DND-41 (cell line): ENCODE measurements at regions not wholly inside any gene's neighbourhood (a gene's known extent, or its start where the extent isn't known, plus 50 kb on each side); places are given as distances from the start of the nearest gene placed in this dataset.

ENCODE experiments used
- ATAC-seq: fragments of 200-7000 bp; cut with Tn5 transposase; 3 replicates; pipeline ENCODE4 v1.9.1; 2021; ENCODE audit warnings: low read depth; ENCODE audit not compliant: insufficient read depth
- DNase-seq: peaks from one replicate; pipeline ENCODE4 v3.0.0-alpha.2; 2020
- H2AFZ ChIP-seq: 2 replicates; pipeline ENCODE4 v1.6.0; 2012; ENCODE audit warnings: low read depth, low read length
- H3K27ac ChIP-seq: 2 replicates; pipeline ENCODE4 v1.5.1; 2012; ENCODE audit warnings: low read length, inconsistent platforms
- H3K27me3 ChIP-seq: fragments of 200-600 bp; sonication (generic); 2 replicates; pipeline ENCODE4 v1.6.0; 2012; ENCODE audit warnings: low read length, mild to moderate bottlenecking, inconsistent platforms; ENCODE audit not compliant: insufficient read depth, poor library complexity
- H3K36me3 ChIP-seq: 2 replicates; pipeline ENCODE4 v1.5.1; 2012; ENCODE audit warnings: low read length, inconsistent platforms; ENCODE audit not compliant: insufficient read depth
- H3K4me1 ChIP-seq: 2 replicates; pipeline ENCODE4 v1.5.1; 2012; ENCODE audit warnings: mild to moderate bottlenecking, low read length; ENCODE audit not compliant: insufficient read depth
- H3K4me2 ChIP-seq: 2 replicates; pipeline ENCODE4 v1.6.0; 2012; ENCODE audit warnings: mild to moderate bottlenecking, moderate library complexity, low read length, inconsistent platforms; ENCODE audit not compliant: insufficient read depth
- H3K4me3 ChIP-seq, 2 experiments: fragments of 200-600 bp in 1 of 2; shearing (Covaris generic) in 1 of 2; 2 replicates each; pipeline ENCODE4 v1.5.1; 2012 to 2016; ENCODE audit warnings: inconsistent platforms in 2 of 2, low read length in 2 of 2, mild to moderate bottlenecking in 2 of 2, low read depth in 1 of 2, moderate library complexity in 1 of 2
- H3K79me2 ChIP-seq: 2 replicates; pipeline ENCODE4 v1.6.0; 2012; ENCODE audit warnings: low read length, inconsistent platforms; ENCODE audit not compliant: insufficient read depth
- H3K9ac ChIP-seq: 2 replicates; pipeline ENCODE4 v1.6.0; 2012; ENCODE audit warnings: low read depth, mild to moderate bottlenecking, inconsistent platforms, low read length, moderate library complexity
- H3K9me3 ChIP-seq: 2 replicates; pipeline ENCODE4 v1.5.1; 2012; ENCODE audit warnings: low read length, moderate library complexity, mild to moderate bottlenecking, inconsistent platforms; ENCODE audit not compliant: insufficient read depth, severe bottlenecking
- H4K20me1 ChIP-seq: 2 replicates; pipeline ENCODE4 v1.6.0; 2012; ENCODE audit warnings: low read length; ENCODE audit not compliant: insufficient read depth
- CTCF ChIP-seq: IDR thresholded peaks from 2 replicates; pipeline ENCODE4 v1.5.1; 2012; ENCODE audit warnings: borderline replicate concordance, low read length, moderate library complexity, mild to moderate bottlenecking; ENCODE audit not compliant: poor library complexity, severe bottlenecking; ENCODE audit errors: extremely low read depth
- EZH2 ChIP-seq: IDR thresholded peaks from 3 replicates; pipeline ENCODE4 v1.6.1; 2012; ENCODE audit warnings: borderline replicate concordance, low read depth, mild to moderate bottlenecking, moderate library complexity, low read length, inconsistent platforms; ENCODE audit not compliant: severe bottlenecking

GRCh38 chr7:52682993-52683392, 352.4 kb upstream of the POM121L12 start:
- Histone ChIP-seq H3K9me3 (no peaks in the 10 kb centered on the region), H3K27me3 (no peaks in the 10 kb centered on the region), H3K4me2 (no peak overlapping the region), H3K79me2 (no peaks in the 10 kb centered on the region), H3K4me3 (no peak overlapping the region), H3K36me3 (no peaks in the 10 kb centered on the region), H2AFZ (no peak overlapping the region), H3K4me1 (no peaks in the 10 kb centered on the region), H4K20me1 (no peaks in the 10 kb centered on the region), H3K9ac (no peak overlapping the region), H3K27ac (no peak overlapping the region)
- ATAC-seq (no peak), DNase-seq (no peak)
- TF ChIP-seq CTCF = no peak
- TF ChIP-seq EZH2 = no peak

- Histone ChIP-seq H3K27ac (no peak overlapping the region), H3K4me1 (no peaks in the 10 kb centered on the region), H3K36me3 (no peaks in the 10 kb centered on the region), H4K20me1 (no peaks in the 10 kb centered on the region), H3K27me3 (no peaks in the 10 kb centered on the region), H3K9ac (no peak overlapping the region), H3K4me3 (no peak overlapping the region), H3K79me2 (no peaks in the 10 kb centered on the region), H3K4me2 (no peak overlapping the region), H3K9me3 (no peaks in the 10 kb centered on the region), H2AFZ (no peak overlapping the region)
- no peak for ATAC-seq
- DNase-seq = no peak
- no peak for TF ChIP-seq CTCF
Observed at GRCh38 chr7:52670608-52671225, 364.7 kb upstream of the POM121L12 start.

GRCh38 chr7:52669031-52669430, 366.4 kb upstream of the POM121L12 start:
- Histone ChIP-seq H3K4me2 (no peak overlapping the region), H2AFZ (no peak overlapping the region), H3K27me3 (no peaks in the 10 kb centered on the region), H3K9me3 (no peaks in the 10 kb centered on the region), H3K36me3 (no peaks in the 10 kb centered on the region), H3K79me2 (no peaks in the 10 kb centered on the region), H4K20me1 (no peaks in the 10 kb centered on the region), H3K27ac (no peak overlapping the region), H3K4me1 (no peaks in the 10 kb centered on the region), H3K4me3 (no peak overlapping the region), H3K9ac (no peak overlapping the region)
- no peak for ATAC-seq
- TF ChIP-seq EZH2 = no peak
- DNase-seq = no peak

GRCh38 chr7:52668435-52668834, 367.0 kb upstream of the POM121L12 start:
- no peak overlapping the region for H3K4me3 ChIP-seq
- H3K4me1 ChIP-seq = no peaks in the 10 kb centered on the region
- H3K79me2 ChIP-seq = no peaks in the 10 kb centered on the region
- no peak overlapping the region for H3K9ac ChIP-seq
- DNase-seq (no peak), ATAC-seq (no peak)
- H4K20me1 ChIP-seq = no peaks in the 10 kb centered on the region
- H3K9me3 ChIP-seq = no peaks in the 10 kb centered on the region
- H3K27me3 ChIP-seq = no peaks in the 10 kb centered on the region
- TF ChIP-seq CTCF (no peak), EZH2 (no peak)
- no peaks in the 10 kb centered on the region for H3K36me3 ChIP-seq
- H3K4me2 ChIP-seq = no peak overlapping the region
- no peak overlapping the region for H3K27ac ChIP-seq
- no peak overlapping the region for H2AFZ ChIP-seq
